ENCODE measurements at regions not wholly inside any gene's neighbourhood (a gene's known extent, or its start where the extent isn't known, plus 50 kb on each side); places are given as distances from the start of the nearest gene placed in this dataset.

- Histone ChIP-seq H3K23ac (ENCODE audit: low read depth, low read length) (no peak overlapping the region), H3K36me3 (ENCODE audit: control insufficient read depth, insufficient read depth, low read length) (no peaks in the 10 kb centered on the region), H2AK9ac (replicated peaks; ENCODE audit: low read depth, low read length, poor library complexity) (no peak overlapping the region), H3K79me1 (ENCODE audit: low read depth in 1 of 2, low read length in 2 of 2) (no peaks in the 10 kb centered on the region), H3K9me1 (ENCODE audit: insufficient read depth, low read length) (no peaks in the 10 kb centered on the region), H4K91ac (ENCODE audit: insufficient read depth, low read depth, low read length) (no peak overlapping the region), H4K5ac (ENCODE audit: low read depth, low read length) (no peak overlapping the region), H3K27ac (ENCODE audit: insufficient read depth, low read length) (no peak overlapping the region), H2AFZ (replicated peaks; ENCODE audit: low read length, poor library complexity) (no peak overlapping the region), H3K4me3 (ENCODE audit: insufficient read depth, low read depth, low read length) (no peak overlapping the region), H2BK5ac (ENCODE audit: low read depth, low read length, poor library complexity, severe bottlenecking) (no peak overlapping the region), H2BK120ac (ENCODE audit: low read depth, low read length) (no peak overlapping the region), H3K9me3 (ENCODE audit: control insufficient read depth, insufficient read depth, low read length) (no peaks in the 10 kb centered on the region), H3K14ac (replicated peaks; ENCODE audit: low read depth, low read length) (no peak overlapping the region), H3K27me3 (ENCODE audit: control insufficient read depth, insufficient read depth, low read length) (no peaks in the 10 kb centered on the region), H3K9ac (ENCODE audit: low read depth, low read length) (no peak overlapping the region), H3K56ac (ENCODE audit: extremely low read depth, insufficient read depth, low read length) (no peak overlapping the region), H3K4ac (ENCODE audit: low read depth, low read length) (no peak overlapping the region), H3K4me2 (ENCODE audit: low read depth, low read length) (no peak overlapping the region), H3K4me1 (ENCODE audit: control insufficient read depth, insufficient read depth, low read length) (no peaks in the 10 kb centered on the region), H3K18ac (ENCODE audit: low read depth, low read length) (no peak overlapping the region), H2AK5ac (ENCODE audit: low read depth, low read length) (no peak overlapping the region), H2BK20ac (ENCODE audit: low read depth, low read length) (no peak overlapping the region), H4K8ac (ENCODE audit: low read depth in 2 of 2, low read length in 2 of 2) (no peak overlapping the region), H4K20me1 (ENCODE audit: insufficient read depth, low read length) (no peaks in the 10 kb centered on the region), H2BK15ac (ENCODE audit: low read depth, low read length) (no peak overlapping the region)
- in situ Hi-C loops (cut with MboI; ENCODE audit: low sequenced_read_pairs) (no loop called here), dilution Hi-C loops (cut with HindIII; ENCODE audit: low sequenced_read_pairs, unreplicated experiment) (no loop called here), intact Hi-C loops (cut with micrococcal nuclease) (no loop called here)
- DNase-seq: no peak
- CTCF ChIA-PET: no interaction called here
- POLR2A ChIA-PET (ENCODE audit: unreplicated experiment): no interaction called here
- ATAC-seq (ENCODE audit: low read depth): no peak
- no TSS peak for BruUV-seq (replicated peaks)
- TF ChIP-seq ELK1 (IDR thresholded peaks at IDR 0.05; ENCODE audit: borderline replicate concordance, low read depth, low read length) (no peak), MAFK (IDR thresholded peaks at IDR 0.05; ENCODE audit: low read depth, low read length) (no peak), BHLHE40 (IDR thresholded peaks at IDR 0.05; ENCODE audit: low read depth, low read length) (no peak), USF2 (IDR thresholded peaks at IDR 0.05; ENCODE audit: low read depth, low read length) (no peak), RAD21 (IDR thresholded peaks at IDR 0.05; ENCODE audit: low read length) (no peak), CTCF (conservative IDR thresholded peaks at IDR 0.05; ENCODE audit: low read depth, low read length) (no peak), CEBPB (IDR thresholded peaks at IDR 0.05; ENCODE audit: low read depth, low read length) (no peak), FOS (IDR thresholded peaks at IDR 0.05; ENCODE audit: low read depth, low read length) (no peak), RCOR1 (IDR thresholded peaks at IDR 0.05; ENCODE audit: insufficient replicate concordance, low read length) (no peak), NFE2L2 (IDR thresholded peaks at IDR 0.05; ENCODE audit: low read depth, low read length) (no peak), MXI1 (IDR thresholded peaks at IDR 0.05; ENCODE audit: borderline replicate concordance, low read depth, low read length) (no peak), SMC3 (IDR thresholded peaks at IDR 0.05; ENCODE audit: low read depth, low read length) (no peak), MAZ (IDR thresholded peaks at IDR 0.05; ENCODE audit: borderline replicate concordance, low read depth, low read length) (no peak), CHD1 (IDR thresholded peaks at IDR 0.05; ENCODE audit: low read depth, low read length) (no peak), POLR2A (IDR thresholded peaks at IDR 0.05; ENCODE audit: low read depth, low read length) (no peak), RFX5 (IDR thresholded peaks at IDR 0.05; ENCODE audit: low read depth, low read length) (no peak)
- no CpG with 5 or more reads among the region's 9 CpGs for WGBS, 2 experiments (ENCODE audit: extremely low coverage in 2 of 2, insufficient read length in 1 of 2)
Observed at GRCh38 chr22:23453277-23453676, 126.8 kb downstream of the IGLL1 start.

Measured in IMR-90 (cell line).